Adrenal gland (tissue), 9 donors: ENCODE measurements at regions not wholly inside any gene's neighbourhood (a gene's known extent, or its start where the extent isn't known, plus 50 kb on each side); places are given as distances from the start of the nearest gene placed in this dataset.
A peak's percentile ranks its signal among the peaks of the same experiment; 100 is the strongest.
"Not testable (repeated sequence)": the region's sequence is repeated elsewhere in the genome, so short reads cannot be mapped to it uniquely, and the experiment has no call there.

Source experiments
- DNase-seq, 7 donors: peaks; one replicate each; pipeline ENCODE4 v3.0.0-alpha.2; 2019 to 2020
- H3K27ac ChIP-seq, 5 donors: fragments of 200-600 bp; sonication (generic) in 4 of 5; 1 replicate in 3 of 5; 2 replicates in 2 of 5; pipeline versions ENCODE4 v1.5.1 to v1.8.0; 2016 to 2020; ENCODE audit warnings: mild to moderate bottlenecking in 1 of 5
- H3K27me3 ChIP-seq: fragments of 200-600 bp; 2 replicates; pipeline ENCODE4 v1.8.0; 2021
- H3K36me3 ChIP-seq, 2 donors: fragments of 200-600 bp; replicated peaks in 1 of 2; 1 replicate in 1 of 2; 2 replicates in 1 of 2; pipeline versions ENCODE4 v1.5.1 to v1.8.0; 2018 to 2022
- H3K4me1 ChIP-seq, 2 donors: fragments of 200-600 bp; replicated peaks in 1 of 2; 1 replicate in 1 of 2; 2 replicates in 1 of 2; pipeline versions ENCODE4 v1.5.1 to v1.8.0; 2018 to 2021
- H3K4me3 ChIP-seq, 4 donors: fragments of 200-600 bp; sonication (generic) in 3 of 4; one replicate each; pipeline ENCODE4 v1.5.1; 2016 to 2018
- H3K9me3 ChIP-seq, 3 donors: fragments of 200-600 bp; sonication (generic) in 1 of 3; replicated peaks in 1 of 3; 1 replicate in 2 of 3; 2 replicates in 1 of 3; pipeline versions ENCODE4 v1.5.1 to v1.8.0; 2016 to 2021
- CTCF ChIP-seq, 6 experiments: fragments of 450-650 bp in 4 of 6; fragments of 200-600 bp in 2 of 6; sonication (generic) in 1 of 6; IDR thresholded peaks; 1 replicate in 5 of 6; 2 replicates in 1 of 6; pipeline versions ENCODE4 v1.5.1 to v1.8.0; 2016 to 2021; ENCODE audit warnings: antibody characterized with exemption in 6 of 6, mild to moderate bottlenecking in 2 of 6, moderate library complexity in 1 of 6
- POLR2A ChIP-seq, 2 donors: fragments of 450-650 bp; IDR thresholded peaks; one replicate each; pipeline ENCODE4 v1.6.1; 2017; ENCODE audit warnings: antibody characterized with exemption in 2 of 2, mild to moderate bottlenecking in 2 of 2, moderate library complexity in 1 of 2
- WGBS, 4 donors: extraction: QIAGEN DNeasy Blood & Tissue Kit in 2 of 4; methylation state at CpG; one replicate each; pipeline versions ENCODE4 v1.1.5 to v1.1.7; 2013 to 2017; 5-methylcytosine and 5-hydroxymethylcytosine counted together
- intact Hi-C, 2 donors: fragments of 100-400 bp; cut with DNase I; formaldehyde crosslinking; loops; one replicate each; pipeline versions ENCODE4 v1.14.1 to v1.15.0; 2022 to 2023
- donor health status: healthy with polysubstance abuse.
- donor health status: Bipolar disorder and iron deficiency.
- donor health status: DM: yes; HTN: yes; CAD: no.
- donor health status: DM: no; HTN: no; CAD: no.
- donor health status: DM: no; HTN: no; CAD: no.

- H3K27ac ChIP-seq, result no peak overlapping the region
- TF ChIP-seq POLR2A (IDR thresholded peaks at IDR 0.05) (no peak), CTCF (IDR thresholded peaks at IDR 0.05) (no peak)
- no peak overlapping the region for H3K4me3 ChIP-seq
- peaks cover 15 to 19% of the 10 kb centered on the region in 2 donors for H3K4me1 ChIP-seq
- no peaks in the 10 kb centered on the region for H3K27me3 ChIP-seq
- DNase-seq, result peak in 1 of 7 donors; percentile 20
- WGBS, 4 donors, result 90 to 97% (median 95%) methylated on average over 26 to 30 of the region's 30 CpGs
- no peaks in the 10 kb centered on the region for H3K9me3 ChIP-seq
- no peaks in the 10 kb centered on the region for H3K36me3 ChIP-seq
- intact Hi-C loops, result no loop called here
Measured at GRCh38 chr7:66505009-66505408, 123.7 kb upstream of the KCTD7 start.

DNA sequence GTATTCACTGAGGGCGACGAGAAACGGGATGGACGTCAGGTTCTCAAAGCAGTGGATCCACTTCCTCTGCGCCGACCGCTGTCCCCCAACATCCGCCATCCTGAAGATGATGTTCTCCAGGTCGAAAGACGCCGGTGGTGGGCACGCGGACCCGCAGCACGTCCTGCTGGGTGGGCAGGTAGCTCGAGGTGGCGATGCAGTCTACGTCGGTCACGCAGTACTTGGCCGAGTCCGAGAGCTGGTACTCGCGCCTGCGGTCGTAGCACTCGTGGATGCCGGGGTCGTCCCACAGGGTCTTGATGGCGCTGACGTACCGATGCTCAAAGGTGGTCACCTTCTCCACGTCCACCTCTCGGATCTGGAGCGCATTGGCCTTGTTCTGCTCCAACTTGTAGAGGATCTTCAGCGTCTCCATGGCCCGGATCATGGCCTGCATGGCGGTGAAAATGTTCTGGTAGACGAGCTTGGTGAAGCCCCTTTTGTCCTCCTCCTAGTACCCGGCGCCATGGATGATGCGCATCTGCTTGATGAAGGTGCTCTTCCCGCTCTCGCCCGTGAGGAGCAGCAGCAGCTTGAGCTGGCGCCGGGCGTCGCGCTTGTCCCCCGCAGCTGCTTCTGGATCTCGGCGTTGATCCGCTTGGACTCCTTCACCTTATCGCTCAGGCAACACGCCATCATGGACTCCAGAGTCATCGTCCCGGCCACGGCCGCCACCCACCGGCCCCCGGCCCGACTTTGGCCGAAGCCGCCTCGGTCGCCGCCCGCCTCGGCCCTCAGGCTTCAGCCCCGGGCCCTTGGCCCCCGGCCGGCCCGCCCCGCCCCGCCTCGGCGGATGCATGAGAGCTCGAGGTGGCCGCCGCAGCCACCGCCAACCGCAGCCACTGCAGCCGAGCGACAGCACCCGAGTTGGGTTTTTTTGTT is 122.9 kb upstream of the KCTD7 start:
- Histone ChIP-seq H3K36me3 (no peaks in the 10 kb centered on the region), H3K27ac (no peak overlapping the region), H3K4me1 (peaks cover 15 to 19% of the 10 kb centered on the region in 2 donors), H3K4me3 (peak overlapping the region in 1 of 4 donors; percentile 56), H3K27me3 (no peaks in the 10 kb centered on the region), H3K9me3 (no peaks in the 10 kb centered on the region)
- DNase-seq, result peak in 2 of 7 donors; percentile 32 to 34
- WGBS, 4 donors, result 49 to 65% (median 58%) methylated on average over 66 to 86 of the region's 86 CpGs
- TF ChIP-seq POLR2A (IDR thresholded peaks at IDR 0.05) (no peak), CTCF (IDR thresholded peaks at IDR 0.05) (no peak)
- intact Hi-C loops, result no loop called here

- peaks cover 15 to 17% of the 10 kb centered on the region in 2 donors for H3K4me1 ChIP-seq
- intact Hi-C loops, H3K27me3 ChIP-seq, H3K9me3 ChIP-seq, H3K27ac ChIP-seq, H3K36me3 ChIP-seq: not testable (repeated sequence)
- peak overlapping the region in 1 of 4 donors; percentile 56 for H3K4me3 ChIP-seq
- WGBS, 4 donors, result 43 to 68% (median 61%) methylated on average over 7 to 10 of the region's 10 CpGs
- DNase-seq, result peak in 3 of 7 donors; percentile 37 to 48 (median 40)
Measured at GRCh38 chr7:66506703-66507102, 122.0 kb upstream of the KCTD7 start.

GRCh38 chr7:66507764-66508296 is 120.9 kb upstream of the KCTD7 start:
- DNase-seq, result no peak

More at GRCh38 chr7:66507764-66508296, 120.9 kb upstream of the KCTD7 start:
- no peaks in the 10 kb centered on the region for H3K36me3 ChIP-seq
- no peaks in the 10 kb centered on the region for H3K27me3 ChIP-seq
- TF ChIP-seq CTCF (IDR thresholded peaks at IDR 0.05) (no peak), POLR2A (IDR thresholded peaks at IDR 0.05) (no peak)
- H3K27ac ChIP-seq, result no peak overlapping the region
- H3K4me1 ChIP-seq, result peaks cover 7 to 9% of the 10 kb centered on the region in 2 donors
- intact Hi-C loops, result no loop called here
- WGBS, 4 donors, result 73 to 79% (median 75%) methylated on average over 9 of the region's 9 CpGs
- no peaks in the 10 kb centered on the region for H3K9me3 ChIP-seq
- no peak overlapping the region for H3K4me3 ChIP-seq
